ENCODE measurements at regions not wholly inside any gene's neighbourhood (a gene's known extent, or its start where the extent isn't known, plus 50 kb on each side); places are given as distances from the start of the nearest gene placed in this dataset.
"Not testable (repeated sequence)": the region's sequence is repeated elsewhere in the genome, so short reads cannot be mapped to it uniquely, and the experiment has no call there.

- no peak overlapping the region for H3K27ac Mint-ChIP-seq
- no peak for DNase-seq
- H3K4me3 Mint-ChIP-seq: no peak overlapping the region
- peaks cover 11% of the 10 kb centered on the region for H3K4me1 Mint-ChIP-seq
- H3K36me3 Mint-ChIP-seq: no peaks in the 10 kb centered on the region
- CTCF ChIA-PET: no interaction called here
- peaks cover 3% of the 10 kb centered on the region for H3K27me3 Mint-ChIP-seq
- peaks cover 2% of the 10 kb centered on the region for H3K9me3 Mint-ChIP-seq (ENCODE audit: low read depth)
- no peak for ATAC-seq
These were observed 359.5 kb upstream of the C11orf87 start for GRCh38 chr11:109062445-109062844.

- Mint-ChIP-seq H3K4me3 (no peak overlapping the region), H3K36me3 (no peaks in the 10 kb centered on the region), H3K27me3 (peaks cover 3% of the 10 kb centered on the region), H3K27ac (no peak overlapping the region), H3K9me3 (ENCODE audit: low read depth) (peaks cover 2% of the 10 kb centered on the region), H3K4me1 (peaks cover 11% of the 10 kb centered on the region)
- ATAC-seq: no peak
- CTCF ChIA-PET: no interaction called here
- no peak for DNase-seq
These were observed 359.1 kb upstream of the C11orf87 start for GRCh38 chr11:109062871-109063270.

- ATAC-seq (peak; percentile 70), DNase-seq (peak; percentile 49)
- H3K36me3 Mint-ChIP-seq; H3K27me3 Mint-ChIP-seq; H3K9me3 Mint-ChIP-seq (ENCODE audit: low read depth); H3K4me3 Mint-ChIP-seq; H3K27ac Mint-ChIP-seq: not testable (repeated sequence)
- peaks cover 11% of the 10 kb centered on the region for H3K4me1 Mint-ChIP-seq
- CTCF ChIA-PET: interaction anchor here (1.7 kb wide), 1 partner anchor 11 kb away, joined by 5 read pairs; no protein-coding TSS in a partner anchor
These were observed 357.2 kb upstream of the C11orf87 start for GRCh38 chr11:109064618-109065311.

- H3K27me3 Mint-ChIP-seq: no peaks in the 10 kb centered on the region
- DNase-seq (no peak), ATAC-seq (no peak)
- H3K36me3 Mint-ChIP-seq: no peaks in the 10 kb centered on the region
- no peaks in the 10 kb centered on the region for H3K4me1 Mint-ChIP-seq
- H3K4me3 Mint-ChIP-seq: no peak overlapping the region
- H3K27ac Mint-ChIP-seq: no peak overlapping the region
- no peaks in the 10 kb centered on the region for H3K9me3 Mint-ChIP-seq (ENCODE audit: low read depth)
- CTCF ChIA-PET: no interaction called here
These were observed 350.7 kb upstream of the C11orf87 start for GRCh38 chr11:109071262-109071661.

GRCh38 chr11:109071712-109072524 lies 350.1 kb upstream of the C11orf87 start:
- Mint-ChIP-seq H3K9me3 (ENCODE audit: low read depth) (no peaks in the 10 kb centered on the region), H3K27me3 (no peaks in the 10 kb centered on the region), H3K36me3 (no peaks in the 10 kb centered on the region), H3K4me1 (no peaks in the 10 kb centered on the region), H3K4me3 (no peak overlapping the region), H3K27ac (no peak overlapping the region)
- DNase-seq (no peak), ATAC-seq (no peak)
- CTCF ChIA-PET: no interaction called here

GRCh38 chr11:109073032-109073822 lies 348.8 kb upstream of the C11orf87 start:
- Mint-ChIP-seq H3K27ac (no peak overlapping the region), H3K27me3 (no peaks in the 10 kb centered on the region)

GRCh38 chr11:109075976-109076375 lies 346.0 kb upstream of the C11orf87 start:
- CTCF ChIA-PET: interaction anchor here (1.3 kb wide), 1 partner anchor 16 kb away, joined by 3 read pairs; no protein-coding TSS in a partner anchor
- Mint-ChIP-seq H3K27ac (no peak overlapping the region), H3K9me3 (ENCODE audit: low read depth) (no peaks in the 10 kb centered on the region), H3K27me3 (no peaks in the 10 kb centered on the region), H3K4me1 (no peaks in the 10 kb centered on the region), H3K4me3 (no peak overlapping the region), H3K36me3 (no peaks in the 10 kb centered on the region)
- no peak for ATAC-seq
- no peak for DNase-seq

More at GRCh38 chr11:109073032-109073822, 348.8 kb upstream of the C11orf87 start:
- no peaks in the 10 kb centered on the region for H3K9me3 Mint-ChIP-seq (ENCODE audit: low read depth)
- H3K4me3 Mint-ChIP-seq: no peak overlapping the region
- CTCF ChIA-PET: interaction anchor here (0.9 kb wide), 1 partner anchor 30 kb away, joined by 4 read pairs; no protein-coding TSS in a partner anchor
- H3K36me3 Mint-ChIP-seq: no peaks in the 10 kb centered on the region
- H3K4me1 Mint-ChIP-seq: no peaks in the 10 kb centered on the region
- DNase-seq (no peak), ATAC-seq (no peak)

- no peaks in the 10 kb centered on the region for H3K36me3 Mint-ChIP-seq
- H3K4me1 Mint-ChIP-seq: no peaks in the 10 kb centered on the region
- no peaks in the 10 kb centered on the region for H3K9me3 Mint-ChIP-seq (ENCODE audit: low read depth)
- no peak for DNase-seq
- H3K27ac Mint-ChIP-seq: no peak overlapping the region
- H3K27me3 Mint-ChIP-seq: no peaks in the 10 kb centered on the region
- CTCF ChIA-PET: no interaction called here
- H3K4me3 Mint-ChIP-seq: no peak overlapping the region
- ATAC-seq: no peak
These were observed 345.1 kb upstream of the C11orf87 start for GRCh38 chr11:109076870-109077269.

- H3K27ac Mint-ChIP-seq: no peak overlapping the region
- H3K4me3 Mint-ChIP-seq: no peak overlapping the region
- no peaks in the 10 kb centered on the region for H3K27me3 Mint-ChIP-seq
- H3K36me3 Mint-ChIP-seq: no peaks in the 10 kb centered on the region
- ATAC-seq (no peak), DNase-seq (no peak)
- H3K4me1 Mint-ChIP-seq: no peaks in the 10 kb centered on the region
- H3K9me3 Mint-ChIP-seq (ENCODE audit: low read depth): no peaks in the 10 kb centered on the region
- CTCF ChIA-PET: no interaction called here
These were observed 344.6 kb upstream of the C11orf87 start for GRCh38 chr11:109077291-109077920.

- DNase-seq (no peak), ATAC-seq (no peak)
- no peaks in the 10 kb centered on the region for H3K4me1 Mint-ChIP-seq
- no peak overlapping the region for H3K4me3 Mint-ChIP-seq
- H3K27ac Mint-ChIP-seq: no peak overlapping the region
- H3K36me3 Mint-ChIP-seq: no peaks in the 10 kb centered on the region
- H3K27me3 Mint-ChIP-seq: no peaks in the 10 kb centered on the region
- H3K9me3 Mint-ChIP-seq (ENCODE audit: low read depth): no peaks in the 10 kb centered on the region
- CTCF ChIA-PET: no interaction called here
These were observed 336.1 kb upstream of the C11orf87 start for GRCh38 chr11:109085708-109086373.

- H3K27me3 Mint-ChIP-seq: no peaks in the 10 kb centered on the region
- ATAC-seq (no peak), DNase-seq (no peak)
- H3K4me1 Mint-ChIP-seq: no peaks in the 10 kb centered on the region
- no peaks in the 10 kb centered on the region for H3K9me3 Mint-ChIP-seq (ENCODE audit: low read depth)
- CTCF ChIA-PET: no interaction called here
- no peak overlapping the region for H3K27ac Mint-ChIP-seq
- no peak overlapping the region for H3K4me3 Mint-ChIP-seq
- no peaks in the 10 kb centered on the region for H3K36me3 Mint-ChIP-seq
These were observed 335.1 kb upstream of the C11orf87 start for GRCh38 chr11:109086931-109087330.

- Mint-ChIP-seq H3K36me3 (no peaks in the 10 kb centered on the region), H3K4me1 (no peaks in the 10 kb centered on the region), H3K9me3 (ENCODE audit: low read depth) (no peaks in the 10 kb centered on the region), H3K4me3 (no peak overlapping the region), H3K27ac (no peak overlapping the region), H3K27me3 (no peaks in the 10 kb centered on the region)
- ATAC-seq (no peak), DNase-seq (no peak)
- CTCF ChIA-PET: no interaction called here
These were observed 333.9 kb upstream of the C11orf87 start for GRCh38 chr11:109088086-109088485.

- no peak overlapping the region for H3K27ac Mint-ChIP-seq
- ATAC-seq (no peak), DNase-seq (no peak)
- CTCF ChIA-PET: no interaction called here
- H3K27me3 Mint-ChIP-seq: no peaks in the 10 kb centered on the region
- no peaks in the 10 kb centered on the region for H3K9me3 Mint-ChIP-seq (ENCODE audit: low read depth)
- H3K4me3 Mint-ChIP-seq: no peak overlapping the region
- H3K4me1 Mint-ChIP-seq: no peaks in the 10 kb centered on the region
- H3K36me3 Mint-ChIP-seq: no peaks in the 10 kb centered on the region
These were observed 332.8 kb upstream of the C11orf87 start for GRCh38 chr11:109089144-109089543.
